Ovary (tissue), 7 donors: ENCODE measurements at regions not wholly inside any gene's neighbourhood (a gene's known extent, or its start where the extent isn't known, plus 50 kb on each side); places are given as distances from the start of the nearest gene placed in this dataset.

Experiments used
- DNase-seq, 5 donors: peaks; one replicate each; pipeline ENCODE4 v3.0.0-alpha.2; 2019 to 2020
- H3K27ac ChIP-seq, 2 donors: fragments of 200-600 bp; one replicate each; pipeline versions ENCODE4 v1.5.1 to v1.8.0; 2019 to 2022
- H3K27me3 ChIP-seq: fragments of 200-600 bp; one replicate; pipeline ENCODE4 v1.8.0; 2022
- H3K36me3 ChIP-seq: fragments of 200-600 bp; sonication (generic); one replicate; pipeline ENCODE4 v1.5.1; 2019
- H3K4me1 ChIP-seq: one replicate; pipeline ENCODE4 v1.8.1; 2013; ENCODE audit warnings: mild to moderate bottlenecking, moderate library complexity; ENCODE audit not compliant: insufficient read depth
- H3K4me3 ChIP-seq: fragments of 200-600 bp; sonication (generic); one replicate; pipeline ENCODE4 v1.5.1; 2017
- H3K9me3 ChIP-seq, 2 donors: fragments of 200-600 bp in 1 of 2; sonication (generic) in 1 of 2; one replicate each; pipeline versions ENCODE4 v1.5.1 to v1.8.1; 2013 to 2019; ENCODE audit warnings: mild to moderate bottlenecking in 1 of 2, moderate library complexity in 1 of 2
- CTCF ChIP-seq, 3 donors: fragments of 450-650 bp in 2 of 3; fragments of 200-600 bp in 1 of 3; IDR thresholded peaks; one replicate each; pipeline versions ENCODE4 v1.5.1 to v1.8.0; 2016 to 2022; ENCODE audit warnings: antibody characterized with exemption in 3 of 3, mild to moderate bottlenecking in 1 of 3
- EP300 ChIP-seq: sonication (generic); formaldehyde crosslinking; IDR thresholded peaks from one replicate; pipeline ENCODE4 v1.6.1; 2017; ENCODE audit warnings: antibody characterized with exemption
- POLR2A ChIP-seq: fragments of 450-650 bp; IDR thresholded peaks from one replicate; pipeline ENCODE4 v1.6.1; 2017; ENCODE audit warnings: antibody characterized with exemption, mild to moderate bottlenecking, moderate library complexity
- WGBS, 3 donors: extraction: QIAGEN DNeasy Blood & Tissue Kit in 1 of 3; methylation state at CpG; one replicate each; pipeline versions ENCODE4 v1.1.5 to v1.1.7; 2013 to 2017; 5-methylcytosine and 5-hydroxymethylcytosine counted together
- intact Hi-C, 4 donors: fragments of 100-400 bp; cut with DNase I; formaldehyde crosslinking; loops; one replicate each; pipeline versions ENCODE4 v1.11.0 to v1.15.1; 2022 to 2023
- donor health status: DM: no; HTN: no; CAD: no; lungs with moderate emphysema.
- donor health status: DM: no; HTN: no; CAD: no.
- donor health status: Bipolar disorder and iron deficiency.
- donor health status: DM: no; HTN: no; CAD: no.
- donor health status: DM: yes; HTN: yes; CAD: no.

- Histone ChIP-seq H3K4me1 (no peaks in the 10 kb centered on the region), H3K27ac (no peak overlapping the region), H3K36me3 (no peaks in the 10 kb centered on the region), H3K9me3 (no peaks in the 10 kb centered on the region), H3K27me3 (no peaks in the 10 kb centered on the region), H3K4me3 (no peak overlapping the region)
- WGBS, 3 donors = 83 to 86% (median 83%) methylated on average over 7 of the region's 7 CpGs
- DNase-seq = no peak
- intact Hi-C loops = no loop called here
- TF ChIP-seq POLR2A (no peak), EP300 (no peak), CTCF (IDR thresholded peaks at IDR 0.05) (no peak)
Observed at GRCh38 chr1:81192647-81193642, 607.8 kb upstream of the ADGRL2 start.

GRCh38 chr1:81190003-81190402 lies 610.7 kb upstream of the ADGRL2 start:
- 92 to 94% (median 93%) methylated on average over 3 of the region's 3 CpGs for WGBS, 3 donors
- TF ChIP-seq POLR2A (no peak), EP300 (no peak), CTCF (IDR thresholded peaks at IDR 0.05) (no peak)
- no peak for DNase-seq
- Histone ChIP-seq H3K4me3 (no peak overlapping the region), H3K4me1 (no peaks in the 10 kb centered on the region), H3K27ac (no peak overlapping the region), H3K27me3 (no peaks in the 10 kb centered on the region), H3K9me3 (no peaks in the 10 kb centered on the region), H3K36me3 (no peaks in the 10 kb centered on the region)
- intact Hi-C loops = no loop called here

GRCh38 chr1:81187635-81188034 lies 613.1 kb upstream of the ADGRL2 start:
- Histone ChIP-seq H3K36me3 (no peaks in the 10 kb centered on the region), H3K4me3 (no peak overlapping the region), H3K9me3 (no peaks in the 10 kb centered on the region), H3K27me3 (no peaks in the 10 kb centered on the region), H3K4me1 (no peaks in the 10 kb centered on the region), H3K27ac (no peak overlapping the region)
- 94 to 100% (median 98%) methylated on average over 1 of the region's 1 CpG for WGBS, 3 donors
- no peak for DNase-seq
- intact Hi-C loops = no loop called here
- no peak for TF ChIP-seq EP300
- TF ChIP-seq CTCF (IDR thresholded peaks at IDR 0.05) = no peak
- TF ChIP-seq POLR2A = no peak

GRCh38 chr1:81186261-81186660 lies 614.5 kb upstream of the ADGRL2 start:
- Histone ChIP-seq H3K27me3 (no peaks in the 10 kb centered on the region), H3K9me3 (no peaks in the 10 kb centered on the region), H3K4me1 (no peaks in the 10 kb centered on the region), H3K36me3 (no peaks in the 10 kb centered on the region), H3K27ac (no peak overlapping the region), H3K4me3 (no peak overlapping the region)
- 88 to 94% (median 88%) methylated on average over 2 of the region's 2 CpGs for WGBS, 3 donors
- DNase-seq = no peak
- intact Hi-C loops = no loop called here
- TF ChIP-seq EP300 (no peak), CTCF (IDR thresholded peaks at IDR 0.05) (no peak), POLR2A (no peak)
